CD14-positive monocyte (primary cell): ENCODE measurements at regions not wholly inside any gene's neighbourhood (a gene's known extent, or its start where the extent isn't known, plus 50 kb on each side); places are given as distances from the start of the nearest gene placed in this dataset.

Experiments used
- DNase-seq, 3 donors: peaks; one replicate each; pipeline ENCODE4 v3.0.0-alpha.2; 2011 to 2022
- H2AFZ ChIP-seq: 2 replicates; pipeline ENCODE4 v1.6.0; 2012; ENCODE audit warnings: mild to moderate bottlenecking, low read depth, low read length, inconsistent platforms; ENCODE audit not compliant: insufficient read depth, poor library complexity, severe bottlenecking
- H3K27ac ChIP-seq, 2 donors: 1 replicate in 1 of 2; 2 replicates in 1 of 2; pipeline ENCODE4 v1.5.1; 2012 to 2013; ENCODE audit warnings: low read length in 2 of 2, control low read depth in 1 of 2, inconsistent platforms in 1 of 2, low read depth in 1 of 2, mild to moderate bottlenecking in 1 of 2
- H3K27me3 ChIP-seq, 2 donors: one replicate each; pipeline versions ENCODE4 v1.6.0 to v1.6.1; 2011 to 2013; ENCODE audit warnings: low read length in 2 of 2; ENCODE audit not compliant: control insufficient read depth in 2 of 2, insufficient read depth in 2 of 2
- H3K36me3 ChIP-seq, 2 donors: replicated peaks in 1 of 2; 1 replicate in 1 of 2; 2 replicates in 1 of 2; pipeline versions ENCODE4 v1.5.1 to v1.6.1; 2012 to 2013; ENCODE audit warnings: low read length in 2 of 2, control low read depth in 1 of 2, inconsistent platforms in 1 of 2, mild to moderate bottlenecking in 1 of 2; ENCODE audit not compliant: insufficient read depth in 2 of 2, control insufficient read depth in 1 of 2
- H3K4me1 ChIP-seq, 2 donors: 1 replicate in 1 of 2; 2 replicates in 1 of 2; pipeline versions ENCODE4 v1.5.1 to v1.6.1; 2012 to 2013; ENCODE audit warnings: low read length in 2 of 2, control low read depth in 1 of 2, inconsistent platforms in 1 of 2, mild to moderate bottlenecking in 1 of 2, moderate library complexity in 1 of 2; ENCODE audit not compliant: insufficient read depth in 2 of 2, control insufficient read depth in 1 of 2
- H3K4me2 ChIP-seq: replicated peaks from 2 replicates; pipeline ENCODE3; 2012; ENCODE audit warnings: low read length, moderate library complexity, mild to moderate bottlenecking; ENCODE audit not compliant: poor library complexity, severe bottlenecking; ENCODE audit errors: extremely low read depth
- H3K4me3 ChIP-seq, 3 experiments: fragments of 200-600 bp in 1 of 3; sonication (generic) in 1 of 3; replicated peaks in 1 of 3; 1 replicate in 2 of 3; 2 replicates in 1 of 3; pipeline ENCODE4 v1.5.1; 2011 to 2013; ENCODE audit warnings: low read length in 3 of 3, mild to moderate bottlenecking in 3 of 3, control low read depth in 2 of 3, low read depth in 2 of 3, inconsistent platforms in 1 of 3, moderate library complexity in 1 of 3
- H3K79me2 ChIP-seq: 2 replicates; pipeline ENCODE4 v1.6.0; 2012; ENCODE audit warnings: mild to moderate bottlenecking, control low read depth, inconsistent platforms, low read length, moderate library complexity; ENCODE audit not compliant: insufficient read depth
- H3K9ac ChIP-seq: 2 replicates; pipeline ENCODE4 v1.6.0; 2017; ENCODE audit warnings: low read length, mild to moderate bottlenecking; ENCODE audit not compliant: insufficient read depth, poor library complexity, severe bottlenecking
- H3K9me3 ChIP-seq, 2 donors: replicated peaks in 1 of 2; 1 replicate in 1 of 2; 2 replicates in 1 of 2; pipeline versions ENCODE4 v1.5.1 to v1.6.1; 2012 to 2013; ENCODE audit warnings: low read length in 2 of 2, control low read depth in 1 of 2; ENCODE audit not compliant: control insufficient read depth in 1 of 2, insufficient read depth in 1 of 2
- H4K20me1 ChIP-seq: 2 replicates; pipeline ENCODE4 v1.6.0; 2012; ENCODE audit warnings: mild to moderate bottlenecking, low read length, control low read depth, moderate library complexity; ENCODE audit not compliant: insufficient read depth
- H3K27ac Mint-ChIP-seq, 7 donors: one replicate each; pipeline ENCODE4 v1.8.0; 2020; ENCODE audit warnings: mild to moderate bottlenecking in 7 of 7, mixed read lengths in 7 of 7, moderate library complexity in 6 of 7, inconsistent platforms in 2 of 7
- H3K27me3 Mint-ChIP-seq, 3 donors: one replicate each; pipeline ENCODE4 v1.8.0; 2021 to 2022; ENCODE audit warnings: low read depth in 3 of 3, mild to moderate bottlenecking in 3 of 3, mixed read lengths in 3 of 3, moderate library complexity in 3 of 3, inconsistent platforms in 1 of 3
- H3K36me3 Mint-ChIP-seq, 2 donors: one replicate each; pipeline ENCODE4 v1.8.0; 2020; ENCODE audit warnings: mixed read lengths in 2 of 2, inconsistent platforms in 1 of 2, mild to moderate bottlenecking in 1 of 2
- H3K4me1 Mint-ChIP-seq: one replicate; pipeline ENCODE4 v1.8.0; 2020; ENCODE audit warnings: mild to moderate bottlenecking, mixed read lengths
- H3K4me3 Mint-ChIP-seq, 2 donors: one replicate each; pipeline ENCODE4 v1.8.0; 2020; ENCODE audit warnings: mild to moderate bottlenecking in 2 of 2, mixed read lengths in 2 of 2, moderate library complexity in 1 of 2
- H3K9me3 Mint-ChIP-seq, 7 donors: one replicate each; pipeline ENCODE4 v1.8.0; 2020 to 2022; ENCODE audit warnings: mixed read lengths in 7 of 7, mild to moderate bottlenecking in 6 of 7, moderate library complexity in 6 of 7, inconsistent platforms in 2 of 7
- WGBS: methylation state at CpG from one replicate; pipeline ENCODE4 v1.1.5; 2013; ENCODE audit warnings: missing lambda C conversion rate; ENCODE audit not compliant: insufficient coverage; 5-methylcytosine and 5-hydroxymethylcytosine counted together
- intact Hi-C, 2 donors: fragments of 100-400 bp; cut with micrococcal nuclease; formaldehyde crosslinking; loops; one replicate each; pipeline versions ENCODE4 v1.15.0 to v1.15.1; 2023
- TF ChIP-seq, protein P1 (sequence below): fragments of 200-600 bp; IDR thresholded peaks from one replicate; pipeline ENCODE4 v1.8.0; 2022; ENCODE audit warnings: antibody characterized with exemption, mild to moderate bottlenecking

DNA sequence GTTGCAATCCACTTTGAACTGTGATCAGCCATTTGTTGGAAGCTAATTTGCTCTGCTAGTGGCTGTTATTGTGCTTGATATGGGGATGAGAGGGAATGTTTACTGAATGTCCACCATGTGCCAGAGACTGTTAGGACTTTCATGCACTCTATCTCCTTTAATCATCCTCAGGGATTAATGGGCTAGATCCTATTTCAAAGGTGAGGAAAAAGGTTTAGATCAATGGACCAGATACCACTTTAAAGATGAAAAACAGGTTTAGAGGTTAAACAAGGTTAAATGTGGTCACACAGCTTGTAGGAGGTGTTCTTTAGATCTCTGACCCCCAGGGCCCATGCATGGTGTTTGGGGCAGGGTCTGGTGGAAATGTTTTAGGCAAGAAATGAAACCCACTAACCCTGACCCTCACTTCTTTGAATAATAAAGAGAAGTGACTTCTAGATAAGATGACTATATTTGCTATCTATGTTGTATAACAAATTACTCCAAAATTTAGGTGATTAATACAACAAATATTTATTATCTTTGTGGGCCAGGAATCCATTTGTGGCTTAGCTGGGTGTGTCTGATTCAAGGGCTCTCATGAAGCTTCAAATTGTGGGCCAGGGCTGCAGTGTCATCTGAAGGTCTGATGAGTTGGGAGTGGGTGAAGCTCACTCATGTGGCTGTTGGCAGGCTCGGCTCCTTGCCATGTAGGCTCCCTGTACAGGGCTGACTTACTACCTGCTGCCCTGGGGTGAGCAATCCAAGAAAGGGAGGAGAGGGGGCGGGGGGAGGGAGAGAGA lies 127.8 kb upstream of the FOXA2 start:
- Histone ChIP-seq H3K4me3 (no peak overlapping the region), H3K79me2 (no peaks in the 10 kb centered on the region), H3K4me2 (no peak overlapping the region), H3K27ac (no peak overlapping the region), H3K36me3 (no peaks in the 10 kb centered on the region), H3K9me3 (no peaks in the 10 kb centered on the region), H3K9ac (no peak overlapping the region), H3K27me3 (no peaks in the 10 kb centered on the region), H4K20me1 (no peaks in the 10 kb centered on the region), H2AFZ (no peak overlapping the region), H3K4me1 (no peaks in the 10 kb centered on the region)
- peaks cover 8% of the 10 kb centered on the region for H3K4me1 Mint-ChIP-seq
- TF ChIP-seq, protein P1, sequence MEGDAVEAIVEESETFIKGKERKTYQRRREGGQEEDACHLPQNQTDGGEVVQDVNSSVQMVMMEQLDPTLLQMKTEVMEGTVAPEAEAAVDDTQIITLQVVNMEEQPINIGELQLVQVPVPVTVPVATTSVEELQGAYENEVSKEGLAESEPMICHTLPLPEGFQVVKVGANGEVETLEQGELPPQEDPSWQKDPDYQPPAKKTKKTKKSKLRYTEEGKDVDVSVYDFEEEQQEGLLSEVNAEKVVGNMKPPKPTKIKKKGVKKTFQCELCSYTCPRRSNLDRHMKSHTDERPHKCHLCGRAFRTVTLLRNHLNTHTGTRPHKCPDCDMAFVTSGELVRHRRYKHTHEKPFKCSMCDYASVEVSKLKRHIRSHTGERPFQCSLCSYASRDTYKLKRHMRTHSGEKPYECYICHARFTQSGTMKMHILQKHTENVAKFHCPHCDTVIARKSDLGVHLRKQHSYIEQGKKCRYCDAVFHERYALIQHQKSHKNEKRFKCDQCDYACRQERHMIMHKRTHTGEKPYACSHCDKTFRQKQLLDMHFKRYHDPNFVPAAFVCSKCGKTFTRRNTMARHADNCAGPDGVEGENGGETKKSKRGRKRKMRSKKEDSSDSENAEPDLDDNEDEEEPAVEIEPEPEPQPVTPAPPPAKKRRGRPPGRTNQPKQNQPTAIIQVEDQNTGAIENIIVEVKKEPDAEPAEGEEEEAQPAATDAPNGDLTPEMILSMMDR, result no peak
- intact Hi-C loops, result no loop called here
- H3K4me3 Mint-ChIP-seq, result no peak overlapping the region
- 92% methylated on average over 2 of the region's 2 CpGs for WGBS
- no peak for DNase-seq
- H3K27me3 Mint-ChIP-seq, result peaks cover 0 to 7% (median 1%) of the 10 kb centered on the region in 3 donors
- H3K27ac Mint-ChIP-seq, result no peak overlapping the region
- peaks cover 0 to 6% (median 2%) of the 10 kb centered on the region in 7 donors for H3K9me3 Mint-ChIP-seq
- H3K36me3 Mint-ChIP-seq, result no peaks in the 10 kb centered on the region

DNA sequence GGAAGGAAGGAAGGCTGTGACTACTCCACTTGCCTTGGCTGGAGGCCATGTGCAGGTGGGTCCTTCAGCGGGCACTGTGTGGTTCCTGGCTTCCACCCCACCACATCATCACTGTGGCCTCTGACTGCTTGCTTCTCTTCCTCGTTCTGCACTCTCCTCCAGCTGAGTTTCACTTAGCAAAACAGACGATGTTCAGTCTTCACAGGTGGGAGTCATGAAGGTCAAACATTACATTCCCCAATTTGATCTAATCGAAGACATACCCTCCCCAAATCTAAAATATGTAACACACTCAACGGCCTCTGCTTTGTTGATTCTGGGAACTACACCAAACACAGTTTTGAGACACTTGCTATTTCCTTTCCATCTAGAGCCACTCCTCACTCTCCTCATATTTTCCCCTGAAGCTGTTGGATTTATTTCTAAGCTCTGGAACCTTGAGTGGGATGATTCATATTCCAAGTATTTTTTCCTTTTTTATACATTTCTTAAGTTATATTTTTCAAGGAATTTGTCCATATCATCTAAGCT lies 132.5 kb upstream of the FOXA2 start:
- Histone ChIP-seq H3K9me3 (no peaks in the 10 kb centered on the region), H3K4me1 (no peaks in the 10 kb centered on the region), H4K20me1 (no peaks in the 10 kb centered on the region), H3K9ac (no peak overlapping the region), H3K4me2 (no peak overlapping the region), H3K79me2 (no peaks in the 10 kb centered on the region), H3K27ac (no peak overlapping the region), H3K4me3 (no peak overlapping the region), H3K36me3 (no peaks in the 10 kb centered on the region), H3K27me3 (no peaks in the 10 kb centered on the region), H2AFZ (no peak overlapping the region)
- intact Hi-C loops, result no loop called here
- DNase-seq, result no peak
- TF ChIP-seq, protein P1, result no peak
- Mint-ChIP-seq H3K4me3 (no peak overlapping the region), H3K27ac (no peak overlapping the region), H3K9me3 (peaks cover 0 to 6% (median 0%) of the 10 kb centered on the region in 7 donors), H3K36me3 (no peaks in the 10 kb centered on the region), H3K4me1 (peaks cover 13% of the 10 kb centered on the region), H3K27me3 (peaks cover 0 to 3% (median 1%) of the 10 kb centered on the region in 3 donors)
- WGBS, result 0% methylated on average over 3 of the region's 5 CpGs
